Breast epithelium (tissue), 3 donors: ENCODE measurements at regions not wholly inside any gene's neighbourhood (a gene's known extent, or its start where the extent isn't known, plus 50 kb on each side); places are given as distances from the start of the nearest gene placed in this dataset.

Source experiments
- POLR2A ChIP-seq: fragments of 450-650 bp; IDR thresholded peaks from one replicate; pipeline ENCODE4 v1.6.1; 2016; ENCODE audit warnings: antibody characterized with exemption, mild to moderate bottlenecking, moderate library complexity
- POLR2AphosphoS5 ChIP-seq, 3 donors: sonication (generic); formaldehyde crosslinking; IDR thresholded peaks; one replicate each; pipeline ENCODE4 v1.6.1; 2017; ENCODE audit warnings: antibody characterized with exemption in 3 of 3
- TF ChIP-seq, protein P1 (sequence below), 3 donors: fragments of 450-650 bp; IDR thresholded peaks; one replicate each; pipeline ENCODE4 v1.5.1; 2016 to 2017; ENCODE audit warnings: antibody characterized with exemption in 3 of 3, mild to moderate bottlenecking in 3 of 3, moderate library complexity in 3 of 3

GRCh38 chr18:70674896-70675295 lies 386.1 kb downstream of the SOCS6 start:
- TF ChIP-seq, protein P1, sequence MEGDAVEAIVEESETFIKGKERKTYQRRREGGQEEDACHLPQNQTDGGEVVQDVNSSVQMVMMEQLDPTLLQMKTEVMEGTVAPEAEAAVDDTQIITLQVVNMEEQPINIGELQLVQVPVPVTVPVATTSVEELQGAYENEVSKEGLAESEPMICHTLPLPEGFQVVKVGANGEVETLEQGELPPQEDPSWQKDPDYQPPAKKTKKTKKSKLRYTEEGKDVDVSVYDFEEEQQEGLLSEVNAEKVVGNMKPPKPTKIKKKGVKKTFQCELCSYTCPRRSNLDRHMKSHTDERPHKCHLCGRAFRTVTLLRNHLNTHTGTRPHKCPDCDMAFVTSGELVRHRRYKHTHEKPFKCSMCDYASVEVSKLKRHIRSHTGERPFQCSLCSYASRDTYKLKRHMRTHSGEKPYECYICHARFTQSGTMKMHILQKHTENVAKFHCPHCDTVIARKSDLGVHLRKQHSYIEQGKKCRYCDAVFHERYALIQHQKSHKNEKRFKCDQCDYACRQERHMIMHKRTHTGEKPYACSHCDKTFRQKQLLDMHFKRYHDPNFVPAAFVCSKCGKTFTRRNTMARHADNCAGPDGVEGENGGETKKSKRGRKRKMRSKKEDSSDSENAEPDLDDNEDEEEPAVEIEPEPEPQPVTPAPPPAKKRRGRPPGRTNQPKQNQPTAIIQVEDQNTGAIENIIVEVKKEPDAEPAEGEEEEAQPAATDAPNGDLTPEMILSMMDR (IDR thresholded peaks at IDR 0.05): no peak
- TF ChIP-seq POLR2A: no peak
- no peak for TF ChIP-seq POLR2AphosphoS5 (IDR thresholded peaks at IDR 0.05)
